GM12878 (cell line): ENCODE measurements at regions not wholly inside any gene's neighbourhood (a gene's known extent, or its start where the extent isn't known, plus 50 kb on each side); places are given as distances from the start of the nearest gene placed in this dataset.

Experiments used
- ATAC-seq: fragments of 200-7000 bp; cut with Tn5 transposase; 3 replicates; pipeline ENCODE4 v1.9.1; 2020; ENCODE audit warnings: mild to moderate bottlenecking, moderate library complexity
- BruUV-seq: library from RNA; stranded (reverse); fragments of 400-500 nt; replicated peaks from 2 replicates; lab custom pipeline; 2021; lab: Mats Ljungman, UMichigan
- CTCF ChIA-PET: fragments of 300-600 bp; sonication (Branson Sonifier 250); formaldehyde crosslinking; extraction: SDS; loops from one replicate; lab custom pipeline; 2021; ENCODE audit warnings: inconsistent platforms; lab: Yijun Ruan, JAX
- POLR2A ChIA-PET: fragments of 350-600 bp; formaldehyde crosslinking; extraction: SDS; loops from one replicate; lab custom pipeline; 2021; ENCODE audit warnings: inconsistent platforms; lab: Charles Lee
- RAD21 ChIA-PET: fragments of 300-600 bp; sonication (Branson Sonifier 250); formaldehyde crosslinking; loops from one replicate; lab custom pipeline; 2023; ENCODE audit warnings: antibody characterized with exemption; ENCODE audit not compliant: unreplicated experiment; lab: Charles Lee
- SMC1A ChIA-PET: fragments of 300-600 bp; sonication (Branson Sonifier 250); formaldehyde crosslinking; loops from one replicate; lab custom pipeline; 2023; ENCODE audit not compliant: unreplicated experiment, uncharacterized antibody; lab: Charles Lee
- DNase-seq: peaks from one replicate; pipeline ENCODE4 v3.0.0-alpha.2; 2011; ENCODE audit warnings: low read depth, low spot score
- FAIRE-seq: peaks from 3 replicates; lab custom pipeline; 2011; peaks lifted over from hg19 to GRCh38; lab: Jason Lieb, UNC
- H2AFZ ChIP-seq: 2 replicates; pipeline ENCODE4 v1.6.0; 2011; ENCODE audit warnings: low read depth, low read length, control low read depth; ENCODE audit not compliant: control insufficient read depth
- H3K27ac ChIP-seq: 2 replicates; pipeline ENCODE4 v1.5.1; 2011; ENCODE audit warnings: control low read depth; ENCODE audit not compliant: control insufficient read depth, insufficient read depth
- H3K27me3 ChIP-seq, 2 experiments: replicated peaks in 1 of 2; 2 replicates each; pipeline versions ENCODE4 v1.6.0 to v1.6.1; 2011; ENCODE audit warnings: low read length in 1 of 2; ENCODE audit not compliant: control insufficient read depth in 2 of 2, insufficient read depth in 2 of 2
- H3K36me3 ChIP-seq, 2 experiments: 2 replicates each; pipeline ENCODE4 v1.5.1; 2011; ENCODE audit warnings: low read length in 1 of 2; ENCODE audit not compliant: control insufficient read depth in 2 of 2, insufficient read depth in 2 of 2
- H3K4me1 ChIP-seq: 2 replicates; pipeline ENCODE4 v1.6.1; 2011; ENCODE audit warnings: mild to moderate bottlenecking, low read length, moderate library complexity, mixed read lengths; ENCODE audit not compliant: control insufficient read depth, insufficient read depth
- H3K4me2 ChIP-seq: 2 replicates; pipeline ENCODE4 v1.6.0; 2011; ENCODE audit warnings: control low read depth; ENCODE audit not compliant: control insufficient read depth, insufficient read depth
- H3K4me3 ChIP-seq: fragments of 200-600 bp; sonication (generic); 2 replicates; pipeline ENCODE4 v1.5.1; 2016
- H3K79me2 ChIP-seq: 2 replicates; pipeline ENCODE4 v1.6.0; 2011; ENCODE audit warnings: low read length; ENCODE audit not compliant: control insufficient read depth, insufficient read depth
- H3K9ac ChIP-seq: 2 replicates; pipeline ENCODE4 v1.8.0; 2011; ENCODE audit warnings: low read length, control low read depth, mixed read lengths; ENCODE audit not compliant: control insufficient read depth, insufficient read depth
- H3K9me3 ChIP-seq: replicated peaks from 3 replicates; pipeline ENCODE4 v1.5.1; 2011; ENCODE audit warnings: mild to moderate bottlenecking, low read length; ENCODE audit not compliant: control insufficient read depth, insufficient read depth
- H4K20me1 ChIP-seq: 2 replicates; pipeline ENCODE4 v1.6.0; 2011; ENCODE audit not compliant: control insufficient read depth, insufficient read depth
- FOS ChIP-seq: IDR thresholded peaks from 3 replicates; pipeline ENCODE4 v1.6.1; 2011; ENCODE audit warnings: borderline replicate concordance; ENCODE audit not compliant: insufficient read length; ENCODE audit errors: extremely low read depth
- HDAC2 ChIP-seq: fragments of 200-600 bp; sonication (generic); IDR thresholded peaks from 2 replicates; pipeline ENCODE4 v1.6.1; 2017
- HDAC6 ChIP-seq: fragments of 200-600 bp; sonication (generic); IDR thresholded peaks from one replicate; pipeline ENCODE4 v1.8.0; 2017; ENCODE audit warnings: antibody characterized with exemption; ENCODE audit not compliant: unreplicated experiment
- KDM1A ChIP-seq: fragments of 200-600 bp; sonication (generic); IDR thresholded peaks from 2 replicates; pipeline ENCODE4 v1.6.1; 2016; ENCODE audit warnings: borderline replicate concordance
- MYB ChIP-seq: fragments of 150-350 bp; IDR thresholded peaks from 2 replicates; pipeline ENCODE4 v1.6.1; 2014; ENCODE audit warnings: mild to moderate bottlenecking, low read depth, low read length, borderline replicate concordance
- POU2F2 ChIP-seq: IDR thresholded peaks from 3 replicates; pipeline ENCODE4 v1.6.1; 2011; ENCODE audit warnings: low read depth, mild to moderate bottlenecking, low read length, borderline replicate concordance
- RAD21 ChIP-seq: IDR thresholded peaks from 2 replicates; pipeline ENCODE4 v1.6.1; 2011; ENCODE audit warnings: mild to moderate bottlenecking, low read depth, low read length, moderate library complexity; ENCODE audit not compliant: insufficient read depth
- RCOR1 ChIP-seq: conservative IDR thresholded peaks from 2 replicates; pipeline ENCODE4 v1.6.1; 2012; ENCODE audit warnings: low read depth, low read length, improper control_type of control experiment
- SMAD1 ChIP-seq: fragments of 450-650 bp; IDR thresholded peaks from 2 replicates; pipeline ENCODE4 v1.6.1; 2018; ENCODE audit warnings: mild to moderate bottlenecking, low read depth; ENCODE audit not compliant: partially characterized antibody
- SPI1 ChIP-seq: IDR thresholded peaks from 2 replicates; pipeline ENCODE4 v1.6.1; 2011; ENCODE audit warnings: low read depth, mild to moderate bottlenecking, low read length, moderate library complexity, borderline replicate concordance; ENCODE audit not compliant: insufficient read depth
- TCF7 ChIP-seq: IDR thresholded peaks from 2 replicates; pipeline ENCODE4 v1.6.1; 2014; ENCODE audit warnings: antibody characterized with exemption, borderline replicate concordance
- WGBS: methylation state at CpG from one replicate; pipeline ENCODE4 v1.1.6; 2016; ENCODE audit warnings: low lambda C conversion rate; ENCODE audit not compliant: insufficient replicate concordance, insufficient coverage; ENCODE audit errors: missing lambda C conversion rate; 5-methylcytosine and 5-hydroxymethylcytosine counted together
- in situ Hi-C: fragments of 300-500 bp; cut with MboI; formaldehyde crosslinking; loops from 9 replicates; pipeline ENCODE4 v1.14.3; 2018; ENCODE audit warnings: mixed read lengths
- intact Hi-C: fragments of 100-400 bp; cut with micrococcal nuclease; formaldehyde crosslinking; loops from one replicate; pipeline ENCODE4 v1.14.2; 2022; ENCODE audit not compliant: unreplicated experiment
- TF ChIP-seq, protein P1 (sequence below): fragments of 450-650 bp; IDR thresholded peaks from 2 replicates; pipeline ENCODE4 v1.6.1; 2014; ENCODE audit warnings: mild to moderate bottlenecking
- TF ChIP-seq, protein P2 (sequence below): IDR thresholded peaks from 2 replicates; pipeline ENCODE4 v1.6.1; 2011; ENCODE audit warnings: low read depth, mild to moderate bottlenecking, low read length, moderate library complexity, borderline replicate concordance; ENCODE audit errors: extremely low read depth
- TF ChIP-seq, protein P3 (sequence below): fragments of 450-650 bp; IDR thresholded peaks from 2 replicates; pipeline ENCODE4 v1.6.1; 2017; ENCODE audit warnings: antibody characterized with exemption, mild to moderate bottlenecking, moderate library complexity
- TF ChIP-seq, protein P4 (sequence below): fragments of 450-650 bp; IDR thresholded peaks from 2 replicates; pipeline ENCODE4 v1.6.1; 2016; ENCODE audit warnings: mild to moderate bottlenecking, moderate library complexity, borderline replicate concordance

DNA sequence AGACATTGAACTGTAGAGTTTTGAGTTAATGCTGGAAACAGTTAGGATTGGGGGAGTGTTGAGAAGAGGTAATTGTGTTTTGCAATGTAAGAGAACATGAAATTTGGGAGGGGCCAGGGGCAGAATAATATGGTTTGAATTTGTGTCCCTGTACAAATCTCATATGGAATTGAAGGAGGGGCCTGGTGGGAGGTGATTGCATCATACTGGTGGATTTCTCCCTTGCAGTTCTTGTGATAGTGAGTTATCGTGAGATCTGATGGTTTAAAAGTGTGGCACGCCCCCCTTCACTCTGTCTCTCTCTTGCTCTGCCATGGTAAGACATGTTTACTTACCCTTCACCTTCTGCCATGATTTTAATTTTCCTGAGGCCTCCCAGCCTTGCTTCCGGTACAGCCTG, 876.0 kb upstream of the FBXO33 start:
- Histone ChIP-seq H3K4me1 (no peaks in the 10 kb centered on the region), H3K27me3 (no peaks in the 10 kb centered on the region), H3K4me3 (no peak overlapping the region), H2AFZ (no peak overlapping the region), H3K79me2 (no peaks in the 10 kb centered on the region), H3K27ac (no peak overlapping the region), H4K20me1 (no peaks in the 10 kb centered on the region), H3K9ac (no peak overlapping the region)
- ATAC-seq (no peak), FAIRE-seq (no peak), DNase-seq (no peak)
- ChIA-PET CTCF (no interaction called here), RAD21 (no interaction called here), POLR2A (no interaction called here), SMC1A (interaction anchor here (0.7 kb wide), 1 partner anchor 13 kb away, joined by 3 read pairs; no protein-coding TSS in a partner anchor)
- in situ Hi-C loops = no loop called here
- BruUV-seq = no TSS peak
- WGBS = 2% methylated on average over 3 of the region's 3 CpGs
- intact Hi-C loops = no loop called here
- no peak for TF ChIP-seq RAD21
- TF ChIP-seq SPI1 = no peak
- TF ChIP-seq, protein P1, sequence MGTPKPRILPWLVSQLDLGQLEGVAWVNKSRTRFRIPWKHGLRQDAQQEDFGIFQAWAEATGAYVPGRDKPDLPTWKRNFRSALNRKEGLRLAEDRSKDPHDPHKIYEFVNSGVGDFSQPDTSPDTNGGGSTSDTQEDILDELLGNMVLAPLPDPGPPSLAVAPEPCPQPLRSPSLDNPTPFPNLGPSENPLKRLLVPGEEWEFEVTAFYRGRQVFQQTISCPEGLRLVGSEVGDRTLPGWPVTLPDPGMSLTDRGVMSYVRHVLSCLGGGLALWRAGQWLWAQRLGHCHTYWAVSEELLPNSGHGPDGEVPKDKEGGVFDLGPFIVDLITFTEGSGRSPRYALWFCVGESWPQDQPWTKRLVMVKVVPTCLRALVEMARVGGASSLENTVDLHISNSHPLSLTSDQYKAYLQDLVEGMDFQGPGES = no peak
- no peak for TF ChIP-seq KDM1A
- no peak for TF ChIP-seq POU2F2
- no peak for TF ChIP-seq HDAC6
- TF ChIP-seq MYB = no peak
- TF ChIP-seq, protein P2, sequence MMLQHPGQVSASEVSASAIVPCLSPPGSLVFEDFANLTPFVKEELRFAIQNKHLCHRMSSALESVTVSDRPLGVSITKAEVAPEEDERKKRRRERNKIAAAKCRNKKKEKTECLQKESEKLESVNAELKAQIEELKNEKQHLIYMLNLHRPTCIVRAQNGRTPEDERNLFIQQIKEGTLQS = no peak
- TF ChIP-seq TCF7 = no peak
- TF ChIP-seq, protein P3, sequence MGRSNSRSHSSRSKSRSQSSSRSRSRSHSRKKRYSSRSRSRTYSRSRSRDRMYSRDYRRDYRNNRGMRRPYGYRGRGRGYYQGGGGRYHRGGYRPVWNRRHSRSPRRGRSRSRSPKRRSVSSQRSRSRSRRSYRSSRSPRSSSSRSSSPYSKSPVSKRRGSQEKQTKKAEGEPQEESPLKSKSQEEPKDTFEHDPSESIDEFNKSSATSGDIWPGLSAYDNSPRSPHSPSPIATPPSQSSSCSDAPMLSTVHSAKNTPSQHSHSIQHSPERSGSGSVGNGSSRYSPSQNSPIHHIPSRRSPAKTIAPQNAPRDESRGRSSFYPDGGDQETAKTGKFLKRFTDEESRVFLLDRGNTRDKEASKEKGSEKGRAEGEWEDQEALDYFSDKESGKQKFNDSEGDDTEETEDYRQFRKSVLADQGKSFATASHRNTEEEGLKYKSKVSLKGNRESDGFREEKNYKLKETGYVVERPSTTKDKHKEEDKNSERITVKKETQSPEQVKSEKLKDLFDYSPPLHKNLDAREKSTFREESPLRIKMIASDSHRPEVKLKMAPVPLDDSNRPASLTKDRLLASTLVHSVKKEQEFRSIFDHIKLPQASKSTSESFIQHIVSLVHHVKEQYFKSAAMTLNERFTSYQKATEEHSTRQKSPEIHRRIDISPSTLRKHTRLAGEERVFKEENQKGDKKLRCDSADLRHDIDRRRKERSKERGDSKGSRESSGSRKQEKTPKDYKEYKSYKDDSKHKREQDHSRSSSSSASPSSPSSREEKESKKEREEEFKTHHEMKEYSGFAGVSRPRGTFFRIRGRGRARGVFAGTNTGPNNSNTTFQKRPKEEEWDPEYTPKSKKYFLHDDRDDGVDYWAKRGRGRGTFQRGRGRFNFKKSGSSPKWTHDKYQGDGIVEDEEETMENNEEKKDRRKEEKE = no peak
- no peak for TF ChIP-seq RCOR1
- TF ChIP-seq, protein P4, sequence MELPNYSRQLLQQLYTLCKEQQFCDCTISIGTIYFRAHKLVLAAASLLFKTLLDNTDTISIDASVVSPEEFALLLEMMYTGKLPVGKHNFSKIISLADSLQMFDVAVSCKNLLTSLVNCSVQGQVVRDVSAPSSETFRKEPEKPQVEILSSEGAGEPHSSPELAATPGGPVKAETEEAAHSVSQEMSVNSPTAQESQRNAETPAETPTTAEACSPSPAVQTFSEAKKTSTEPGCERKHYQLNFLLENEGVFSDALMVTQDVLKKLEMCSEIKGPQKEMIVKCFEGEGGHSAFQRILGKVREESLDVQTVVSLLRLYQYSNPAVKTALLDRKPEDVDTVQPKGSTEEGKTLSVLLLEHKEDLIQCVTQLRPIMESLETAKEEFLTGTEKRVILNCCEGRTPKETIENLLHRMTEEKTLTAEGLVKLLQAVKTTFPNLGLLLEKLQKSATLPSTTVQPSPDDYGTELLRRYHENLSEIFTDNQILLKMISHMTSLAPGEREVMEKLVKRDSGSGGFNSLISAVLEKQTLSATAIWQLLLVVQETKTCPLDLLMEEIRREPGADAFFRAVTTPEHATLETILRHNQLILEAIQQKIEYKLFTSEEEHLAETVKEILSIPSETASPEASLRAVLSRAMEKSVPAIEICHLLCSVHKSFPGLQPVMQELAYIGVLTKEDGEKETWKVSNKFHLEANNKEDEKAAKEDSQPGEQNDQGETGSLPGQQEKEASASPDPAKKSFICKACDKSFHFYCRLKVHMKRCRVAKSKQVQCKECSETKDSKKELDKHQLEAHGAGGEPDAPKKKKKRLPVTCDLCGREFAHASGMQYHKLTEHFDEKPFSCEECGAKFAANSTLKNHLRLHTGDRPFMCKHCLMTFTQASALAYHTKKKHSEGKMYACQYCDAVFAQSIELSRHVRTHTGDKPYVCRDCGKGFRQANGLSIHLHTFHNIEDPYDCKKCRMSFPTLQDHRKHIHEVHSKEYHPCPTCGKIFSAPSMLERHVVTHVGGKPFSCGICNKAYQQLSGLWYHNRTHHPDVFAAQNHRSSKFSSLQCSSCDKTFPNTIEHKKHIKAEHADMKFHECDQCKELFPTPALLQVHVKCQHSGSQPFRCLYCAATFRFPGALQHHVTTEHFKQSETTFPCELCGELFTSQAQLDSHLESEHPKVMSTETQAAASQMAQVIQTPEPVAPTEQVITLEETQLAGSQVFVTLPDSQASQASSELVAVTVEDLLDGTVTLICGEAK = no peak
- TF ChIP-seq HDAC2 = no peak
- TF ChIP-seq SMAD1 = no peak
- no peak for TF ChIP-seq FOS
- TF ChIP-seq, all 136 proteins: peak for 0
- Histone ChIP-seq H3K4me2 (no peak overlapping the region), H3K36me3 (no peaks in the 10 kb centered on the region), H3K9me3 (no peaks in the 10 kb centered on the region)
